ENCODE measurements at regions not wholly inside any gene's neighbourhood (a gene's known extent, or its start where the extent isn't known, plus 50 kb on each side); places are given as distances from the start of the nearest gene placed in this dataset.

DNA sequence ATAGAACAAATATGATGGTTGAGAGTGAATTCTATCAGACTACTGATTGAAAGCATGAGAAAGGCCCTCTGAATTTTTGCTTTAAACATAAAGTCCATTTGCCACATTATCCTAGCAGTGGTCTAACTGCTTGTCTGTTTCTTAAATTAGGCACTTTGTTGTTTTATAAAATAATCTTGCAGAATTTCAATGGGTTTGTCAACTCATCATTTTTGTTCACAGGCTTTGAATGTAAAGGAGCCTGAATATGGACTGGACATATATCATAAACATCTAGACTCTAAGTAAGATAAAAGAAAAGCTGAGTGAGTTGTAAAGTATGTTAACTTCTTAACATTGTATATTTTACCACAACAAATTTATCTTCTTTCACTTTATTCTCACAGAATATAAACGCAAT, 845.9 kb downstream of the SUCLG1 start:
- H3K4me3 ChIP-seq (ENCODE audit: low read length) = no peak overlapping the region
- H3K4me1 ChIP-seq (ENCODE audit: control insufficient read depth, insufficient read depth, low read length) = no peaks in the 10 kb centered on the region
- no peaks in the 10 kb centered on the region for H3K9me3 ChIP-seq (replicated peaks; ENCODE audit: control insufficient read depth, low read depth, low read length)
- DNase-seq = no peak
- H3K36me3 ChIP-seq (ENCODE audit: control insufficient read depth, insufficient read depth, low read length) = no peaks in the 10 kb centered on the region
- no CpG with 5 or more reads among the region's 1 CpG for WGBS (ENCODE audit: insufficient coverage)
- no peak overlapping the region for H3K27ac ChIP-seq (ENCODE audit: low read length)
- H3K27me3 ChIP-seq (ENCODE audit: control insufficient read depth, insufficient read depth, low read length) = no peaks in the 10 kb centered on the region

DNA sequence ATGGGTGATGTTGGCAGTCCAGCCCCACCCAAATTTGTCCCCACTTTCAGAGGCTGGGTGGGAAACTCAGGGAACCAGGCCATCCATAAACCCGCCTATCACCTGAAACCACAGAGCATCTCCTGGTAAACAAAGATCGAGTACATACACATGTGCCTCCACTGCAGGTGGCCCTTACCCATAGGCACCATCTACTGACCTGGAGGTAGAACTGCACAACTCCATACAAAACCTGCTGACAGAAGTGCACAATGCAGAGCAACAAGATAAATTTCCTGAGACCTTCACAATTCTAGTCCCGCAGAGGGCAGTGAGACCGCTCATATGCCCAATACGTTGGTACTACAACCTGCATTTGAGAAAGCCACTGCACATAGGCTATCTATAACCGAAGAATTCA, 856.3 kb downstream of the SUCLG1 start:
- H3K4me3 ChIP-seq (ENCODE audit: low read length) = no peak overlapping the region
- H3K36me3 ChIP-seq (ENCODE audit: control insufficient read depth, insufficient read depth, low read length) = no peaks in the 10 kb centered on the region
- H3K27me3 ChIP-seq (ENCODE audit: control insufficient read depth, insufficient read depth, low read length) = no peaks in the 10 kb centered on the region
- 78% methylated on average over 5 of the region's 6 CpGs for WGBS (ENCODE audit: insufficient coverage)
- peaks cover 3% of the 10 kb centered on the region for H3K9me3 ChIP-seq (replicated peaks; ENCODE audit: control insufficient read depth, low read depth, low read length)
- no peak overlapping the region for H3K27ac ChIP-seq (ENCODE audit: low read length)
- H3K4me1 ChIP-seq (ENCODE audit: control insufficient read depth, insufficient read depth, low read length) = no peaks in the 10 kb centered on the region
- DNase-seq = no peak

DNA sequence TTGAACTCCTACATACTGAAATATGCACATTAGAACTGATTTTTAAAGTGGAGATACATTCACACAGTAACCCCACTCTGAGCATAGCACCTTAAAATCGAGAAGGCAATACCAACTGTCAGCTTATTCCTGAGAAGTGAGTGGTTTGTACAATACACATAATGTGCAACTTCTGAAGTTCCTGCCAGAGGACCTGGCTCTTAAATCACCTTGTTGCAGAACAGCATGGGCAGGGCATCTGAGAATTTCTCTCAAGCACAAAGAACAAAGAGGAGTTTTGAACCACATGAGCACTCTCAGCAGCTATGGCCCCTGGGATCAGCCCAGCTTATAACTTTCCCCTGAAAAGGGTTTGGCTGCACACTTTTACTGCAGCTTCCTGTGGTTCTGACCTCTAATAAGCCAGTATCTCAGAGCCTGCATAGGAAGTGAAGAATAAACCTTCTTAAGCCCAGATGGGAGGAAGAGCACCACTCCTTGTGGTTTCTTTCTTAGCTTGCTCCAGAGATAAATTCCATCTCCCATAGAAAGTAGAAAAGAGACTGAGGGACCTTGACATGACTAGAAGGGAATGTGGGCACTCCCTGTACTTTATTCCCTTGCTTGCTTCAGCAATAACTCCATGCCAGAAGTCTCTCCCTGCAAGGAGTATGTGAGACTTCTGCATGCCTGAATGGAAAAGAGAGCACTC, 862.3 kb downstream of the SUCLG1 start:
- Histone ChIP-seq H3K27ac (ENCODE audit: low read length) (no peak overlapping the region), H3K4me1 (ENCODE audit: control insufficient read depth, insufficient read depth, low read length) (peaks cover 7% of the 10 kb centered on the region), H3K27me3 (ENCODE audit: control insufficient read depth, insufficient read depth, low read length) (no peaks in the 10 kb centered on the region), H3K4me3 (ENCODE audit: low read length) (no peak overlapping the region), H3K36me3 (ENCODE audit: control insufficient read depth, insufficient read depth, low read length) (no peaks in the 10 kb centered on the region), H3K9me3 (replicated peaks; ENCODE audit: control insufficient read depth, low read depth, low read length) (peaks cover 3% of the 10 kb centered on the region)
- peak; percentile 5 for DNase-seq
- no CpG with 5 or more reads among the region's 1 CpG for WGBS (ENCODE audit: insufficient coverage)

DNA sequence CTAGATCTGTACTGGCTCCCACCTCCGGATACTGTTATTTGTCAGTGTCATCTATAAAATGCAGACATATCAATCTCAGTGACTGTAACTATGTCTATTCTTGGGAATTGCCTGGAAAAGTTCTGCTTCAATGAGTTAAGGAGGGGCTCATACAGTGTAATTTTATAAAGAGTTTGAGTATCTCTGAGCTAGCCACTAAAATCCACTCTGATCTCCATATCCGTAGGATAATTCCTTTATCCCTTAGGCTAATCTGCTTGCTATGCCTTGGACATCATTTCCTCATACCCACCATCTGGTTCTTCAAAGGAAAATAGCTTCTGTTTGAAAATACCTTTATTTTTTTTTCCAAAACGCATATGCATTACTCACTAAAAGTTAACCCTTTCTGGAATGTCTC, 863.2 kb downstream of the SUCLG1 start:
- Histone ChIP-seq H3K4me1 (ENCODE audit: control insufficient read depth, insufficient read depth, low read length) (peaks cover 7% of the 10 kb centered on the region), H3K9me3 (replicated peaks; ENCODE audit: control insufficient read depth, low read depth, low read length) (peaks cover 3% of the 10 kb centered on the region), H3K36me3 (ENCODE audit: control insufficient read depth, insufficient read depth, low read length) (no peaks in the 10 kb centered on the region), H3K27me3 (ENCODE audit: control insufficient read depth, insufficient read depth, low read length) (no peaks in the 10 kb centered on the region), H3K27ac (ENCODE audit: low read length) (peak overlapping the region; percentile 73), H3K4me3 (ENCODE audit: low read length) (no peak overlapping the region)
- WGBS (ENCODE audit: insufficient coverage) = no CpG with 5 or more reads among the region's 3 CpGs
- DNase-seq = peak; percentile 40

DNA sequence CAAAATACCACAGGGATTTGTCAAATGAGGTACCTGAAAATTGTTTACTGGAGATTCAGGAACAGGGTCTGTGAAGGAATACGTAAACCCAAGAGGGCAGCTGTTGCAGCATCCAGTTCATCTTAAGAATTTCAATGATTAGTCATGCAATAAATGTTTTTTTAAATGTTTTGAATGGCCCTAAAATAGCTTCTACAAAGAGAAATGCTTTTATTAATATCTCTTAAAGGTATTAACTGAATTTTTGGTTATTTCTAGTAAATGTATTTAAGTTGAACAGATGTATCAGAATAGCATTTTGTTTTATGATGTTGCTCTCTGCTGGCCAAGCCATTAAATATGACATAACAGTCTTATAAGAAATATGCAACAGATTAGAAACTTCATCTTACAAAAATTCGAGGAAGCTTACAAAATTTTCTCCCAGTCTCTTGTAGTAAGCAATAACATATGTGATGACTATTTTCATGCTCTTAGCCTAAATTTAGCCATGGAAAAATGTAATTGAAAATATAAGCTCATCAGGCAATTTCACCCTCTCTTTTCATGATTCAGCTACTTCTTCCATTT, 863.9 kb downstream of the SUCLG1 start:
- Histone ChIP-seq H3K27ac (ENCODE audit: low read length) (peak overlapping the region; percentile 73), H3K27me3 (ENCODE audit: control insufficient read depth, insufficient read depth, low read length) (no peaks in the 10 kb centered on the region), H3K4me3 (ENCODE audit: low read length) (no peak overlapping the region), H3K36me3 (ENCODE audit: control insufficient read depth, insufficient read depth, low read length) (no peaks in the 10 kb centered on the region), H3K9me3 (replicated peaks; ENCODE audit: control insufficient read depth, low read depth, low read length) (peaks cover 3% of the 10 kb centered on the region), H3K4me1 (ENCODE audit: control insufficient read depth, insufficient read depth, low read length) (peaks cover 7% of the 10 kb centered on the region)
- peak; percentile 89 for DNase-seq
- no CpG with 5 or more reads among the region's 2 CpGs for WGBS (ENCODE audit: insufficient coverage)

DNA sequence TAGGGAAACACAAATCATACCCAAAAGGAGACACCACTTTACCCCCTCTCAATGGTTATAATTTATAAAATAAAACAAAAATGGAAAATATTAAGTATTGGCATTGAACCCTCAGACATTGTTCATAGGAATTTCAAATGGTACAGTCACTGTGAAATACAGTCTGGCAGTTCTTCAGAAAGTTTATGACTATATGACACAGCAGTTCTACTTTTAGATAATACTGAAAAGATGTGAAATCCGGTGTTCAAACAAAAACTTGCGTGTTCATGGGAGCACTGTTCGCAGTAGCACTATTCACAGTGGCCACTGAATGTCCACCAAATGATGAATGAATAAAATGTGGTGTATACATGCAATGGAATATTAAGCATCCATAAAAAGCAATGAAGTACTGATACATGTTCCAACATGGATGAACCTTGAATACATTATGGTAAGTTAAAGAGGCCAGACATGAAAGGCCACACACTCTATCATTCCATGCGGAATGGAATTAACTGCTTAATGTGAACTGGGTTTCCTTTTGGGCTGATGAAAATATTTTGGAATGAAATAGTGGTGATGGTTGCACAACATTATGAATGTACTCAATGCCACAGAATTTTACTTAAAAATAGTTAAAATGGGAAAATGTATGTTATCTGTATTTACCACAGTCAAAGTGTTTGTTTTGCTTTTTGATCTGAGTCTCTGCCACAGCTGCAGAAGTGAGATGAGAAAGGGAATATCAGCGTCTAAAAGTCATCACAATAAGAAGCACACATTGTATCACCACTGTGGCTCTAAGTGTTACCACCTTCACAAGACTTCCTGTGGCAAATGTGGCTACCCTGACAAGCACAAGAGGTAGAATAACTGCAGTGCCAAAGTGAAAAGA, 864.6 kb downstream of the SUCLG1 start:
- no CpG with 5 or more reads among the region's 5 CpGs for WGBS (ENCODE audit: insufficient coverage)
- Histone ChIP-seq H3K4me3 (ENCODE audit: low read length) (no peak overlapping the region), H3K27me3 (ENCODE audit: control insufficient read depth, insufficient read depth, low read length) (no peaks in the 10 kb centered on the region), H3K9me3 (replicated peaks; ENCODE audit: control insufficient read depth, low read depth, low read length) (peaks cover 2% of the 10 kb centered on the region), H3K4me1 (ENCODE audit: control insufficient read depth, insufficient read depth, low read length) (peaks cover 7% of the 10 kb centered on the region), H3K36me3 (ENCODE audit: control insufficient read depth, insufficient read depth, low read length) (no peaks in the 10 kb centered on the region), H3K27ac (ENCODE audit: low read length) (peak overlapping the region; percentile 23)
- peak; percentile 8 for DNase-seq

DNA sequence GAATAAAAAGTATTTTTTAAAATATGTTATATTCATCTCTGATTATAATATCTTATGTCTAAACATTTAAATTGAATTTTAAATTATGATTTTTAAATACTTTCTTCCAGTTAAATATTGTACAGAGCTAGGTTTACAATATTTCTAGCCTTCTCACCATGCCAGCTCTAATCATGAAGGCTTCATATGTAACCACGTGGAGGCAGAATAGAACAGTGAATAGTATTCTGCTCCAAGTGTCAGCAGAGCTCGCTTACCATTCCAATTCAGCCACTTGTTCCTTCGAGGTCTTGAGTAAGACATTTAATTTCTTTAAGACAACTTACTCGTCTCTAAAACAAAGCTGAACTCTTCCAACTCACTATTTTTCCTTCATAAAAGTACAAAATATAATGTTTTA, 871.8 kb downstream of the SUCLG1 start:
- Histone ChIP-seq H3K9me3 (replicated peaks; ENCODE audit: control insufficient read depth, low read depth, low read length) (no peaks in the 10 kb centered on the region), H3K27me3 (ENCODE audit: control insufficient read depth, insufficient read depth, low read length) (no peaks in the 10 kb centered on the region), H3K4me3 (ENCODE audit: low read length) (no peak overlapping the region), H3K27ac (ENCODE audit: low read length) (no peak overlapping the region), H3K36me3 (ENCODE audit: control insufficient read depth, insufficient read depth, low read length) (no peaks in the 10 kb centered on the region), H3K4me1 (ENCODE audit: control insufficient read depth, insufficient read depth, low read length) (no peaks in the 10 kb centered on the region)
- DNase-seq = no peak
- WGBS (ENCODE audit: insufficient coverage) = 92% methylated on average over 2 of the region's 4 CpGs

DNA sequence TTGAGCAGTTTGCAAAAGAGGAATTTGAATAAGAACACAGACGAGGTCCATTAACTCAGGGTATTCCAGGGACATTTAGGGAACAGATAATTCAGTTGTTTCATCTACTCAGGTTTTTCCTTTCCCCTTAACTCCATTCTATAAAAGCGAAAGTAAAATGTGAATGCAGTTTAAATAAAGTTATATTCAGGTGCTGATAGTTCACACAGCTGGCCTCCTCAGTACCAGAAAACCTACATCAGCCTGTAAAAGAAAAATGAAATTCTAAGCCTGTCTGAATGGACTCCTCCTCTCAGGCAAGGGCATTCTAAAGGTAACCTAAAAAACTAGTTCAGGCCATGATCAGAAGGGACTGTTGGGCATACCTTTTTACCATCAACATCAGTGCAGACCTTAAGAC, 873.8 kb downstream of the SUCLG1 start:
- H3K4me3 ChIP-seq (ENCODE audit: low read length) = no peak overlapping the region
- H3K27ac ChIP-seq (ENCODE audit: low read length) = no peak overlapping the region
- H3K27me3 ChIP-seq (ENCODE audit: control insufficient read depth, insufficient read depth, low read length) = no peaks in the 10 kb centered on the region
- WGBS (ENCODE audit: insufficient coverage) = no CpG with 5 or more reads among the region's 2 CpGs
- H3K4me1 ChIP-seq (ENCODE audit: control insufficient read depth, insufficient read depth, low read length) = no peaks in the 10 kb centered on the region
- no peak for DNase-seq
- no peaks in the 10 kb centered on the region for H3K36me3 ChIP-seq (ENCODE audit: control insufficient read depth, insufficient read depth, low read length)
- no peaks in the 10 kb centered on the region for H3K9me3 ChIP-seq (replicated peaks; ENCODE audit: control insufficient read depth, low read depth, low read length)

DNA sequence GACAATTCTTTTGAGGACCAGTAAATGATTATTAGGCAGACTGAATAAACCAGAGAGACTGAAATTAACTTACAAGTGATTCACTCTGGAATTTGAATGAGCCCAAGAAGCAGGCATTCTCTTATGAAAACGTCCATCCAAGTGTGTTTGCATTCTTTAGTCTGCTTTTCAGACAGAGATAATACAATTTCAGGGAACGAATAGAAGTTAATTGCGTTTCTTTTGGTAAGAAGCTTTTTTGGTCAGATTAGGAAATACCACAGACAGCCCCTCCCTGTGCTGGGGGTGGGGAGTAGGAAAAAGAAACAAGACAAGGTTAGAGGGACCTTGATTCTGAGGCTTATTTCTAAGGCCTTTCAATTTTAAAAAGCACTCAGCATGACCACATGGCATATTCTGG, 874.4 kb downstream of the SUCLG1 start:
- DNase-seq = no peak
- no peaks in the 10 kb centered on the region for H3K4me1 ChIP-seq (ENCODE audit: control insufficient read depth, insufficient read depth, low read length)
- no CpG with 5 or more reads among the region's 3 CpGs for WGBS (ENCODE audit: insufficient coverage)

DNA sequence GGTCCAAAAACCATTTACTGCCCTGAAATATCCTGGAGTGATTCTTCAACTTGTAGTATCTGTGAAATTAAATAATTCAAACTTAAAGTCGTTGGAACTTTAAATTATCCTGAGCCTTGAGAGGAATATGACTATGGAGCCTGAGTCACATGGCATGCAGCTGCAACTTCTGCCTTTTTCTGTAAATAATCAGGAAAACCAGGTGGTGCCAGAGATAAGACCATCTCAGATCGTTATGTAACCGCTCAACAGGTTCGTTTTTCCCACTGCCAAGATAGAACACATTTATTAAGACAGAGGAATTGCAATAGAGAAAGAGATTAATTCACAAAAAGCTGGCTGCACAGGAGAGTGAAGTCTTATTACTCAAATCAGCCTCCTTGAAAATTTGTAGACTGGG, 876.5 kb downstream of the SUCLG1 start:
- no peaks in the 10 kb centered on the region for H3K27me3 ChIP-seq (ENCODE audit: control insufficient read depth, insufficient read depth, low read length)
- H3K4me3 ChIP-seq (ENCODE audit: low read length) = no peak overlapping the region
- no peak for DNase-seq
- H3K27ac ChIP-seq (ENCODE audit: low read length) = no peak overlapping the region
- H3K36me3 ChIP-seq (ENCODE audit: control insufficient read depth, insufficient read depth, low read length) = no peaks in the 10 kb centered on the region
- WGBS (ENCODE audit: insufficient coverage) = no CpG with 5 or more reads among the region's 4 CpGs
- no peaks in the 10 kb centered on the region for H3K4me1 ChIP-seq (ENCODE audit: control insufficient read depth, insufficient read depth, low read length)
- H3K9me3 ChIP-seq (replicated peaks; ENCODE audit: control insufficient read depth, low read depth, low read length) = no peaks in the 10 kb centered on the region

More for the DNA sequence above, 874.4 kb downstream of the SUCLG1 start:
- Histone ChIP-seq H3K27me3 (ENCODE audit: control insufficient read depth, insufficient read depth, low read length) (no peaks in the 10 kb centered on the region), H3K4me3 (ENCODE audit: low read length) (no peak overlapping the region), H3K9me3 (replicated peaks; ENCODE audit: control insufficient read depth, low read depth, low read length) (no peaks in the 10 kb centered on the region), H3K36me3 (ENCODE audit: control insufficient read depth, insufficient read depth, low read length) (no peaks in the 10 kb centered on the region), H3K27ac (ENCODE audit: low read length) (no peak overlapping the region)
